K562 (cell line): ENCODE measurements at regions not wholly inside any gene's neighbourhood (a gene's known extent, or its start where the extent isn't known, plus 50 kb on each side); places are given as distances from the start of the nearest gene placed in this dataset.

Source experiments
- ATAC-seq: fragments of 200-7000 bp; cut with Tn5 transposase; 3 replicates; pipeline ENCODE4 v1.9.1; 2020; ENCODE audit warnings: moderate library complexity
- BruUV-seq: library from RNA; stranded (reverse); fragments of 400-500 nt; replicated peaks from 2 replicates; lab custom pipeline; 2021; lab: Mats Ljungman, UMichigan
- CTCF ChIA-PET: fragments of 300-600 bp; formaldehyde crosslinking; extraction: SDS; loops from one replicate; lab custom pipeline; 2021; ENCODE audit warnings: low intra/inter-chr PET ratio; lab: Yijun Ruan, JAX
- POLR2A ChIA-PET: fragments of 300-600, 350-650 bp; sonication (Branson Sonifier 250); formaldehyde crosslinking; extraction: SDS; loops from one replicate; lab custom pipeline; 2021; ENCODE audit warnings: antibody characterized with exemption, inconsistent platforms; lab: Yijun Ruan, JAX
- DNase-seq, 4 experiments: peaks; one replicate each; pipeline versions ENCODE4 v3.0.0 to v3.0.0-alpha.2; 2011 to 2018; ENCODE audit warnings: low spot score in 3 of 4, mixed read lengths in 3 of 4; ENCODE audit errors: extremely low read depth in 1 of 4
- FAIRE-seq: peaks from 2 replicates; lab custom pipeline; 2011; peaks lifted over from hg19 to GRCh38; lab: Jason Lieb, UNC
- H2AFZ ChIP-seq: 2 replicates; pipeline ENCODE4 v1.6.0; 2011; ENCODE audit warnings: low read depth, low read length, control low read depth, inconsistent platforms
- H3K27ac ChIP-seq: fragments of 200-600 bp; 3 replicates; pipeline ENCODE4 v1.8.0; 2011; ENCODE audit warnings: low read depth, mild to moderate bottlenecking, control low read depth, inconsistent platforms, low read length, moderate library complexity, mixed read lengths; ENCODE audit errors: extremely low read depth
- H3K27me3 ChIP-seq, 2 experiments: fragments of 300-600 bp in 1 of 2; 2 replicates in 1 of 2; 3 replicates in 1 of 2; pipeline versions ENCODE4 v1.6.0 to v1.8.0; 2011; ENCODE audit warnings: inconsistent platforms in 2 of 2, low read length in 2 of 2, mild to moderate bottlenecking in 1 of 2, mixed read lengths in 1 of 2, moderate library complexity in 1 of 2; ENCODE audit not compliant: control insufficient read depth in 2 of 2, insufficient read depth in 2 of 2
- H3K36me3 ChIP-seq: fragments of 300-600 bp; 3 replicates; pipeline ENCODE4 v1.8.0; 2011; ENCODE audit warnings: mild to moderate bottlenecking, low read length, inconsistent platforms; ENCODE audit not compliant: control insufficient read depth, insufficient read depth
- H3K4me1 ChIP-seq, 2 experiments: fragments of 200-600 bp in 1 of 2; replicated peaks in 1 of 2; 2 replicates in 1 of 2; 3 replicates in 1 of 2; pipeline versions ENCODE4 v1.5.1 to v1.8.0; 2011; ENCODE audit warnings: inconsistent platforms in 2 of 2, low read length in 2 of 2, mild to moderate bottlenecking in 1 of 2, mixed read lengths in 1 of 2, moderate library complexity in 1 of 2; ENCODE audit not compliant: control insufficient read depth in 2 of 2, insufficient read depth in 2 of 2
- H3K4me2 ChIP-seq: 2 replicates; pipeline ENCODE4 v1.6.1; 2011; ENCODE audit warnings: low read length, control low read depth, inconsistent platforms, mixed read lengths; ENCODE audit not compliant: insufficient read depth
- H3K4me3 ChIP-seq: fragments of 200-600 bp; sonication (generic), shearing (Covaris generic); 2 replicates; pipeline ENCODE4 v1.5.1; 2016; ENCODE audit warnings: control low read depth, inconsistent platforms
- H3K79me2 ChIP-seq: fragments of 200-600 bp; 3 replicates; pipeline ENCODE4 v1.8.0; 2011; ENCODE audit warnings: low read length, inconsistent platforms; ENCODE audit not compliant: control insufficient read depth, insufficient read depth
- H3K9ac ChIP-seq, 2 experiments: 2 replicates each; pipeline versions ENCODE4 v1.6.0 to v1.6.1; 2011; ENCODE audit warnings: low read depth in 2 of 2, low read length in 2 of 2, control low read depth in 1 of 2, inconsistent platforms in 1 of 2, mild to moderate bottlenecking in 1 of 2, mixed read lengths in 1 of 2; ENCODE audit not compliant: insufficient read depth in 1 of 2
- H3K9me1 ChIP-seq: one replicate; pipeline ENCODE4 v1.6.0; 2011; ENCODE audit warnings: inconsistent platforms, mild to moderate bottlenecking, low read length, moderate library complexity; ENCODE audit not compliant: control insufficient read depth, insufficient read depth
- H3K9me3 ChIP-seq: replicated peaks from 2 replicates; pipeline ENCODE4 v1.5.1; 2011; ENCODE audit warnings: low read depth, low read length, inconsistent platforms; ENCODE audit not compliant: control insufficient read depth, insufficient read depth
- H4K20me1 ChIP-seq: replicated peaks from 2 replicates; pipeline ENCODE4 v1.6.1; 2011; ENCODE audit warnings: low read length, inconsistent platforms, mixed read lengths; ENCODE audit not compliant: control insufficient read depth, insufficient read depth
- ADNP ChIP-seq: fragments of 200-800 bp; sonication (Bioruptor generic); IDR thresholded peaks from 2 replicates; pipeline ENCODE4 v1.6.1; 2016; ENCODE audit warnings: missing genetic modification characterization, missing compliant biosample characterization
- BRD4 ChIP-seq: fragments of 200-600 bp; sonication (generic); IDR thresholded peaks from 2 replicates; pipeline ENCODE4 v1.6.1; 2017; ENCODE audit warnings: inconsistent platforms
- CREB1 ChIP-seq, 2 experiments: sonication (generic) in 1 of 2; formaldehyde crosslinking in 1 of 2; IDR thresholded peaks; 2 replicates each; pipeline versions ENCODE4 v1.6.1 to v1.8.0; 2012 to 2022; ENCODE audit warnings: inconsistent platforms in 1 of 2, mild to moderate bottlenecking in 1 of 2, missing genetic modification reagents in 1 of 2, moderate library complexity in 1 of 2
- ILK ChIP-seq: fragments of 450-650 bp; IDR thresholded peaks from 2 replicates; pipeline ENCODE4 v1.6.1; 2016; ENCODE audit warnings: missing genetic modification characterization, low read depth, mild to moderate bottlenecking, missing compliant biosample characterization, moderate library complexity, borderline replicate concordance
- KLF6 ChIP-seq: fragments of 250-450 bp; sonication (Bioruptor Pico); IDR thresholded peaks from 2 replicates; pipeline ENCODE4 v1.4.0; 2020; ENCODE audit warnings: mild to moderate bottlenecking, moderate library complexity, borderline replicate concordance
- LARP7 ChIP-seq: fragments of 450-650 bp; IDR thresholded peaks from 2 replicates; pipeline ENCODE4 v1.6.1; 2016
- MCM5 ChIP-seq: fragments of 450-650 bp; IDR thresholded peaks from 2 replicates; pipeline ENCODE4 v1.6.1; 2016; ENCODE audit warnings: low read depth
- POLR2A ChIP-seq: fragments of 450-650 bp; conservative IDR thresholded peaks from 2 replicates; pipeline ENCODE4 v1.6.1; 2016
- SMC3 ChIP-seq: conservative IDR thresholded peaks from 2 replicates; pipeline ENCODE4 v1.6.1; 2011; ENCODE audit warnings: low read depth, low read length, improper control_type of control experiment; ENCODE audit not compliant: insufficient read depth
- WGBS: fragments of 100-300 bp; shearing (Covaris generic); methylation state at CpG from one replicate; pipeline ENCODE4 v1.1.6; 2016; ENCODE audit warnings: low coverage, mixed read lengths; ENCODE audit not compliant: insufficient coverage; ENCODE audit errors: missing lambda C conversion rate; 5-methylcytosine and 5-hydroxymethylcytosine counted together
- in situ Hi-C: fragments of 300-500 bp; cut with MboI; formaldehyde crosslinking; loops from 4 replicates; pipeline ENCODE4 v1.15.0; 2018; ENCODE audit warnings: inconsistent platforms, mixed read lengths
- intact Hi-C: fragments of 100-400 bp; cut with micrococcal nuclease; formaldehyde crosslinking; loops from 2 replicates; pipeline ENCODE4 v1.14.2; 2022
- TF ChIP-seq, protein P1 (sequence below): fragments of 150-350 bp; IDR thresholded peaks from 2 replicates; pipeline ENCODE4 v1.6.1; 2014; ENCODE audit warnings: low read depth, mild to moderate bottlenecking, low read length, borderline replicate concordance

DNA sequence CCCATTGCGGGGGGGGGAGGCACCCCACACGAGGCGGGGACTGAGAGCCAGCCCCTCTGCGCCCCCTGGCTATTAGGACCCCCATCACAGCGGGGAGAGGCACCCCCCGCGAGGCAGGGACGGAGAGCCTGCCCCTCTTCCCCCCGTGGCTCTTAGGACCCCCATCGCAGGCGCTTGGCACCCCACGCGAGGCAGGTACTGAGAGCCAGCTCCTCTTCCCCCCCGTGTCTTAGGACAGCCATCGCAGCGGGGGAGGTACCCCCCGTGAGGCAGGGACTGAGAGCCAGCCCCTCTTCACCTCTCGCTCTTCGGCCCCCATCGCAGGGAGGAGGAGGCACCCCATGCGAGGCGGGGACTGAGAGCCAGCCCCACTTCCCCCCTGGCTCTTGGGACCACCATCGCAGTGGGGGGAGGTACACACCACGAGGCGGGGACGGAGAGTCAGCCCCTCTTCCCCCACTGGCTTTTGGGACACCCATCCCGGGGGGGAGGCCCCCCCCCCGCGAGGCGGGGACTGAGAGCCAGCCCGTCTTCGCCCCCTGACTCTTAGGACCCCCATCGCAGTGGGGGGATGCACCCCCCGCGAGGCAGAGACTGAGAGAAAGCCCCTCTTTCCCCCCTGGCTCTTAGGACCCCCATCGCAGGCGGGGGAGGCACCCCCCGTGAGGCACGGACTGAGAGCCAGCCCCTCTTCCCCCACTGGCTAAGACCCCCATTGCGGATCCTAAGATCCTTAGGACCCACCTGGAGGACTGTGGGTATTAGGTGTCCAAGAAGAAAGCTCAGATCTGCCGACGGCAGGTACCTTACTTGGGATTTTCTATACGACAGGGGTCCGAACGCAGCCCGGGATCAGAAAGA lies 198.6 kb upstream of the PZP start:
- FAIRE-seq (no peak), ATAC-seq (no peak), DNase-seq (no peak)
- ChIA-PET POLR2A (no interaction called here), CTCF (no interaction called here)
- H3K27ac ChIP-seq: no peak overlapping the region
- TF ChIP-seq LARP7 (no peak), SMC3 (no peak), ILK (tag) (no peak), POLR2A (no peak), CREB1 (IDR thresholded peaks at IDR 0.05) (no peak), CREB1 (CRISPR knock-in tag; IDR thresholded peaks at IDR 0.05) (no peak), KLF6 (no peak), ADNP (tag) (no peak), MCM5 (no peak), BRD4 (no peak)
- TF ChIP-seq, protein P1, sequence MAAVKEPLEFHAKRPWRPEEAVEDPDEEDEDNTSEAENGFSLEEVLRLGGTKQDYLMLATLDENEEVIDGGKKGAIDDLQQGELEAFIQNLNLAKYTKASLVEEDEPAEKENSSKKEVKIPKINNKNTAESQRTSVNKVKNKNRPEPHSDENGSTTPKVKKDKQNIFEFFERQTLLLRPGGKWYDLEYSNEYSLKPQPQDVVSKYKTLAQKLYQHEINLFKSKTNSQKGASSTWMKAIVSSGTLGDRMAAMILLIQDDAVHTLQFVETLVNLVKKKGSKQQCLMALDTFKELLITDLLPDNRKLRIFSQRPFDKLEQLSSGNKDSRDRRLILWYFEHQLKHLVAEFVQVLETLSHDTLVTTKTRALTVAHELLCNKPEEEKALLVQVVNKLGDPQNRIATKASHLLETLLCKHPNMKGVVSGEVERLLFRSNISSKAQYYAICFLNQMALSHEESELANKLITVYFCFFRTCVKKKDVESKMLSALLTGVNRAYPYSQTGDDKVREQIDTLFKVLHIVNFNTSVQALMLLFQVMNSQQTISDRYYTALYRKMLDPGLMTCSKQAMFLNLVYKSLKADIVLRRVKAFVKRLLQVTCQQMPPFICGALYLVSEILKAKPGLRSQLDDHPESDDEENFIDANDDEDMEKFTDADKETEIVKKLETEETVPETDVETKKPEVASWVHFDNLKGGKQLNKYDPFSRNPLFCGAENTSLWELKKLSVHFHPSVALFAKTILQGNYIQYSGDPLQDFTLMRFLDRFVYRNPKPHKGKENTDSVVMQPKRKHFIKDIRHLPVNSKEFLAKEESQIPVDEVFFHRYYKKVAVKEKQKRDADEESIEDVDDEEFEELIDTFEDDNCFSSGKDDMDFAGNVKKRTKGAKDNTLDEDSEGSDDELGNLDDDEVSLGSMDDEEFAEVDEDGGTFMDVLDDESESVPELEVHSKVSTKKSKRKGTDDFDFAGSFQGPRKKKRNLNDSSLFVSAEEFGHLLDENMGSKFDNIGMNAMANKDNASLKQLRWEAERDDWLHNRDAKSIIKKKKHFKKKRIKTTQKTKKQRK: no peak
- no peaks in the 10 kb centered on the region for H3K9me3 ChIP-seq
- no peaks in the 10 kb centered on the region for H3K36me3 ChIP-seq
- no peak overlapping the region for H2AFZ ChIP-seq
- no peaks in the 10 kb centered on the region for H3K27me3 ChIP-seq
- peaks cover 0 to 3% of the 10 kb centered on the region in 2 experiments; a peak in 1 of 5 replicates for H3K4me1 ChIP-seq
- no peak overlapping the region for H3K9ac ChIP-seq
- no peaks in the 10 kb centered on the region for H3K79me2 ChIP-seq
- no CpG with 5 or more reads among the region's 46 CpGs for WGBS
- H3K9me1 ChIP-seq: no peaks in the 10 kb centered on the region
- no TSS peak for BruUV-seq
- no peak overlapping the region for H3K4me2 ChIP-seq
- in situ Hi-C loops: no loop called here
- no peak overlapping the region for H3K4me3 ChIP-seq
- intact Hi-C loops: no loop called here
- no peaks in the 10 kb centered on the region for H4K20me1 ChIP-seq
